ACC112 (cell line): ENCODE measurements at regions not wholly inside any gene's neighbourhood (a gene's known extent, or its start where the extent isn't known, plus 50 kb on each side); places are given as distances from the start of the nearest gene placed in this dataset.

Source experiments
- H2AFZ ChIP-seq: fragments of 200-600 bp; sonication (generic); one replicate; pipeline ENCODE4 v1.6.0; 2017; ENCODE audit warnings: antibody characterized with exemption, low read length; ENCODE audit not compliant: unreplicated experiment
- H3K27ac ChIP-seq: fragments of 200-600 bp; sonication (generic); 2 replicates; pipeline ENCODE4 v1.5.1; 2014; ENCODE audit warnings: low read depth, mild to moderate bottlenecking, antibody characterized with exemption, low read length, moderate library complexity
- H3K27me3 ChIP-seq: fragments of 200-600 bp; sonication (generic); 2 replicates; pipeline ENCODE4 v1.6.1; 2014; ENCODE audit warnings: mild to moderate bottlenecking, antibody characterized with exemption, low read length, moderate library complexity, mixed read lengths; ENCODE audit not compliant: insufficient read depth
- H3K36me3 ChIP-seq: fragments of 200-600 bp; sonication (generic); 2 replicates; pipeline ENCODE4 v1.6.1; 2016; ENCODE audit warnings: mild to moderate bottlenecking, antibody characterized with exemption, low read length, moderate library complexity, mixed read lengths; ENCODE audit not compliant: insufficient read depth
- H3K4me1 ChIP-seq: fragments of 200-600 bp; sonication (generic); one replicate; pipeline ENCODE4 v1.6.1; 2016; ENCODE audit warnings: low read length, mixed read lengths; ENCODE audit not compliant: insufficient read depth, unreplicated experiment, control insufficient read depth
- H3K4me3 ChIP-seq: fragments of 200-600 bp; sonication (generic); 2 replicates; pipeline ENCODE4 v1.5.1; 2014; ENCODE audit warnings: mild to moderate bottlenecking, low read depth, low read length
- H3K79me2 ChIP-seq: fragments of 200-600 bp; sonication (generic); one replicate; pipeline ENCODE4 v1.6.0; 2016; ENCODE audit warnings: low read length; ENCODE audit not compliant: control insufficient read depth, unreplicated experiment, insufficient read depth

GRCh38 chr18:76544511-76545345 is 49.7 kb upstream of the ZNF516 start:
- H3K36me3 ChIP-seq: no peaks in the 10 kb centered on the region
- H3K79me2 ChIP-seq: no peaks in the 10 kb centered on the region
- peaks cover 3% of the 10 kb centered on the region for H3K4me1 ChIP-seq
- no peak overlapping the region for H2AFZ ChIP-seq
- no peak overlapping the region for H3K27ac ChIP-seq
- H3K4me3 ChIP-seq: no peak overlapping the region
- no peaks in the 10 kb centered on the region for H3K27me3 ChIP-seq
